Right hindlimb (tissue), 1 donor: ENCODE measurements at regions not wholly inside any gene's neighbourhood (a gene's known extent, or its start where the extent isn't known, plus 50 kb on each side); places are given as distances from the start of the nearest gene placed in this dataset.
"Not testable (repeated sequence)": the region's sequence is repeated elsewhere in the genome, so short reads cannot be mapped to it uniquely, and the experiment has no call there.

ENCODE experiments used
- DNase-seq: peaks from one replicate; pipeline ENCODE4 v3.0.0-alpha.2; 2018

- DNase-seq, result no peak
Observed at GRCh38 chr5:110872200-110872599, 133.4 kb downstream of the SLC25A46 start.

- DNase-seq, result no peak
Observed at GRCh38 chr5:110872963-110873362, 134.2 kb downstream of the SLC25A46 start.

GRCh38 chr5:110873773-110874437 is 135.1 kb downstream of the SLC25A46 start:
- DNase-seq, result no peak

GRCh38 chr5:110875115-110875514 is 136.3 kb downstream of the SLC25A46 start:
- DNase-seq, result not testable (repeated sequence)

GRCh38 chr5:110878115-110878514 is 139.3 kb downstream of the SLC25A46 start:
- DNase-seq, result no peak

- DNase-seq, result no peak
Observed at GRCh38 chr5:110879675-110880074, 140.9 kb downstream of the SLC25A46 start.

GRCh38 chr5:110880413-110880812 is 141.6 kb downstream of the SLC25A46 start:
- DNase-seq, result peak; percentile 39

- DNase-seq, result no peak
Observed at GRCh38 chr5:110884005-110884404, 145.2 kb downstream of the SLC25A46 start.

GRCh38 chr5:110887170-110887569 is 148.4 kb downstream of the SLC25A46 start:
- DNase-seq, result not testable (repeated sequence)

- not testable (repeated sequence) for DNase-seq
Observed at GRCh38 chr5:110893854-110894483, 155.2 kb downstream of the SLC25A46 start.

GRCh38 chr5:110894805-110895204 is 156.0 kb downstream of the SLC25A46 start:
- DNase-seq, result no peak

- no peak for DNase-seq
Observed at GRCh38 chr5:110896901-110897300, 158.1 kb downstream of the SLC25A46 start.

GRCh38 chr5:110899566-110900412 is 161.0 kb downstream of the SLC25A46 start:
- no peak for DNase-seq

- no peak for DNase-seq
Observed at GRCh38 chr5:110900829-110901228, 162.0 kb downstream of the SLC25A46 start.

- no peak for DNase-seq
Observed at GRCh38 chr5:110903966-110904365, 165.2 kb downstream of the SLC25A46 start.

- DNase-seq, result no peak
Observed at GRCh38 chr5:110908848-110909247, 162.7 kb upstream of the TSLP start.

- no peak for DNase-seq
Observed at GRCh38 chr5:110909415-110909814, 162.1 kb upstream of the TSLP start.

GRCh38 chr5:110909950-110910349 is 161.6 kb upstream of the TSLP start:
- no peak for DNase-seq

- DNase-seq, result no peak
Observed at GRCh38 chr5:110913221-110913620, 158.3 kb upstream of the TSLP start.

GRCh38 chr5:110916381-110917049 is 155.0 kb upstream of the TSLP start:
- no peak for DNase-seq

- no peak for DNase-seq
Observed at GRCh38 chr5:110917161-110917875, 154.2 kb upstream of the TSLP start.

GRCh38 chr5:110918683-110919082 is 152.8 kb upstream of the TSLP start:
- DNase-seq, result no peak
